Activated CD4-positive, alpha-beta memory T cell treated with anti-CD3 and anti-CD28 coated beads, Interleukin-2, amount 10 ng/mL, durations not matched to agents 7 days and 5 days (primary cell): ENCODE measurements at regions not wholly inside any gene's neighbourhood (a gene's known extent, or its start where the extent isn't known, plus 50 kb on each side); places are given as distances from the start of the nearest gene placed in this dataset.

ENCODE experiments used
- CTCF ChIA-PET: fragments of 350-600 bp; sonication (Branson Sonifier 250); formaldehyde crosslinking; loops from one replicate; lab custom pipeline; 2021; ENCODE audit warnings: antibody characterized with exemption, inconsistent platforms; lab: Charles Lee
- POLR2A ChIA-PET: fragments of 350-600 bp; sonication (Branson Sonifier 250); formaldehyde crosslinking; loops from one replicate; lab custom pipeline; 2021; ENCODE audit warnings: antibody characterized with exemption; lab: Charles Lee
- DNase-seq: peaks from one replicate; pipeline ENCODE4 v3.0.0-alpha.2; 2020
- H3K27ac Mint-ChIP-seq: one replicate; pipeline ENCODE4 v1.8.0; 2021; ENCODE audit warnings: mild to moderate bottlenecking, mixed read lengths
- H3K27me3 Mint-ChIP-seq: one replicate; pipeline ENCODE4 v1.8.0; 2021; ENCODE audit warnings: mixed read lengths
- H3K36me3 Mint-ChIP-seq: one replicate; pipeline ENCODE4 v1.8.0; 2021; ENCODE audit warnings: low read depth, mixed read lengths
- H3K4me1 Mint-ChIP-seq: one replicate; pipeline ENCODE4 v1.8.0; 2021; ENCODE audit warnings: mixed read lengths
- H3K4me3 Mint-ChIP-seq: one replicate; pipeline ENCODE4 v1.8.0; 2021; ENCODE audit warnings: mild to moderate bottlenecking, mixed read lengths
- H3K9me3 Mint-ChIP-seq: one replicate; pipeline ENCODE4 v1.8.0; 2021; ENCODE audit warnings: mixed read lengths

DNA sequence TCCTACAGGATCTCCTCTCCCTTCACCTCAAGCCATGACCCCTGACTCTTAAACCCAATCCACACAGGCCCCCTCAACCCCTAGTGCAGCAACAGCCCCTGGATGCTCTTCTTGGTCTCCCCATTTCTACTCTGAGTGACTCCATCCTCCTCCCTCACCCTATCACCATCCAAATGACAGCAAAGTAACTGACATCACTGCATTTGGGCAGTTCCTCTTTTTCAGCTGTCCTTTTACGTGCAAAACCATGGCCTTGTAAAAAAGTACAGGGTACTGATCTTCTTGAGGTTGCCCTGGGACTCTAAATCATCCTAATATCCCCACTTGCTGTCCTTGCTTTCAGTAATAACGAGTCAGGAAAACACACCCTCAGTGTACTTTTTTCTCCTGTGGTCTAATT, 454.9 kb downstream of the ADRA2A start:
- no peak for DNase-seq
- ChIA-PET CTCF (no interaction called here), POLR2A (no interaction called here)
- no peak overlapping the region for H3K4me3 Mint-ChIP-seq
- H3K4me1 Mint-ChIP-seq, result no peaks in the 10 kb centered on the region
- H3K27me3 Mint-ChIP-seq, result peaks cover 2% of the 10 kb centered on the region
- H3K36me3 Mint-ChIP-seq, result no peaks in the 10 kb centered on the region
- H3K27ac Mint-ChIP-seq, result no peak overlapping the region
- H3K9me3 Mint-ChIP-seq, result no peaks in the 10 kb centered on the region

DNA sequence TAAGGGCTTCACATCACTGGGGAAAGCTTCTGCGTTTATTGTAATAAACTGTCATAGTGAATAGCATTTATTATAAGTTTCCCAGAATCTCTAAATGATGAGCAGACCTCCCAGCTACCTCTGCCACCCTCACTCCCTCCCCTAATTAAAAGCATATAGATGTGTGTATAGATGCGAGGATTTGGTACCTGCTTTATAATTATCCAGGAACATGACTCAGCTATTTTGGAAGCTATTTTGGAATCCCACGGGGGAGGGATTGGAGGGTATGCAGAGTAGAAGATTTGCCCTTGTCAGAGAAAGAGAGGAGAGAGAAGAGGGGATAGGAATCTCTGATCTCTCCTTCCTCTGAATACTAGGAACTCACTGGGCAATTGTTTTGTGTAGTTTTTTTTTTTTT, 455.3 kb downstream of the ADRA2A start:
- no peaks in the 10 kb centered on the region for H3K9me3 Mint-ChIP-seq
- no peak overlapping the region for H3K27ac Mint-ChIP-seq
- DNase-seq, result no peak
- ChIA-PET CTCF (no interaction called here), POLR2A (no interaction called here)
- H3K36me3 Mint-ChIP-seq, result no peaks in the 10 kb centered on the region
- H3K4me3 Mint-ChIP-seq, result no peak overlapping the region
- H3K4me1 Mint-ChIP-seq, result no peaks in the 10 kb centered on the region
- peaks cover 2% of the 10 kb centered on the region for H3K27me3 Mint-ChIP-seq

DNA sequence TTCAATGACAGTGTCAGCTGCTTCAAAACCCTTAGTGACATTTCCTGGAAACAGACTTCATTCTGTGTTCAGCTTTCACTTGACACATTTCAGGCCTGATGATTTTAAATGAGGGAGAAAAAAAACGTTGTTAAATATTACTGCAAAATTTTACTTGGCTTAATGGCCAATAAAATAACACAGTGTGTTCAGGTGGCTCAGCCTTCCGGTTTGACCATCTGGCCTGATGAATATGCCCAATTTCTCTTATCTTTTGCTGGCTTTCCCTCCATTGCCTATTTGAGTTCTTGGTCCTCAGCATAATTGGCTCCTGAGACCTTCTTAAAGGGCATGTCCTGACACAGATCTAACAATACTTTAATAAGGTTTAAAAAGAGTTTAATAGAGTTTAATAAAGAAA, 462.4 kb downstream of the ADRA2A start:
- DNase-seq, result no peak
- Mint-ChIP-seq H3K4me1 (no peaks in the 10 kb centered on the region), H3K36me3 (no peaks in the 10 kb centered on the region), H3K27me3 (no peaks in the 10 kb centered on the region), H3K9me3 (no peaks in the 10 kb centered on the region), H3K4me3 (no peak overlapping the region), H3K27ac (no peak overlapping the region)
- CTCF ChIA-PET, result no interaction called here
- POLR2A ChIA-PET, result no interaction called here

DNA sequence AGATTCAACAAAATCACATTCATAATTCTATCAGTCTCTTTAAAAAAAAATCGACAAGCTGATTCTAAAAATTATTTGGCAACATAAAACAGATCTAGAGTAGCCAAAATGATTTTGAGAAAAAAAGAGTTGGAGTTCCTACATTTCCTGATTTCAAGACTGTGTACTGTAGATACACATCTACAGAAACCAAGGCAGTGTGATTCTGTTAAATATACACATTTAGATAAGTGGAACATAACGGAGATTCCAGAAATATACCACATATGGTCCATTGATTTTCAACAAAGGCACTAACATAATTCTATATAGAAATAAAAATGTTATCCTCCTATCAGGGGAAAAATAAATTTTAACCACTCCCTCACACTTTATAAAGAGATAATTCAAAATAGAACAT, 467.0 kb downstream of the ADRA2A start:
- ChIA-PET POLR2A (no interaction called here), CTCF (no interaction called here)
- no peaks in the 10 kb centered on the region for H3K4me1 Mint-ChIP-seq

DNA sequence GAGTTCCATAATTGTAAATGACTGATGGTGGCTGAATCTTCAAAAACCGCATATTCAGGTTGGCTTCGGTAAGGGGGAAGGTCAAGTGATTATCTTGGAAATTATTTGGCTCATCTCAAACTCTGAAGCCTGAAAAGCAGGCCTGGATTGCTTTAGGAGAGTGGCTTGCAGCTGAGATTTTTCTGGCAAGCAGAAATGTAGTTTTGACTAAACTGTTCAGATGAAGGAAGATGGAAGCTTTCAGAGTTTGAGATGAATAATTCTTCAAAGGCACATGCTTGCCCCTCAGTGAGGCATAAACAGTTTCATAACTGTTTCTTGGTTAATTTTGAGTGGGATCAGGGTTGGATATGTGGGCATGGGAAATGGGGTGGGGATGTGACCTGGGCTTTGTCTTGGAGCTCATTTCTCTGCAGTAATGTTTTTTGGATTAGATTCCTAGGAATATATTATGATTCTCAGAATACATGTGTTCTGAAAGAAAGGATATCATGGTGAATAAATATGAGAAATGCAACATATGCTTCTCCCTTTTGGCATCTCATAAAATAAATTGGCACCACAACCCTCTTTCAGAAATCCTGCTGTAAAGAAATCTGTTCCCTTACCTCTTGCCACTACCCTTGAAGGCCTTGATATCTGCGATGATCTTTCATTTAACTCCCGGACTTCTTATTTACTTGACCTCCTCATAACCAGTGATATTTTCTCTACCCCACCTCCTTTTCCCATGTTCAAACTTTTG, 469.2 kb downstream of the ADRA2A start:
- Mint-ChIP-seq H3K4me1 (no peaks in the 10 kb centered on the region), H3K27me3 (no peaks in the 10 kb centered on the region), H3K27ac (no peak overlapping the region), H3K9me3 (no peaks in the 10 kb centered on the region), H3K4me3 (no peak overlapping the region), H3K36me3 (no peaks in the 10 kb centered on the region)
- DNase-seq, result no peak
- CTCF ChIA-PET, result no interaction called here
- POLR2A ChIA-PET, result no interaction called here

More for the DNA sequence above, 467.0 kb downstream of the ADRA2A start:
- Mint-ChIP-seq H3K9me3 (no peaks in the 10 kb centered on the region), H3K36me3 (no peaks in the 10 kb centered on the region), H3K27me3 (no peaks in the 10 kb centered on the region), H3K4me3 (no peak overlapping the region), H3K27ac (no peak overlapping the region)
- no peak for DNase-seq

DNA sequence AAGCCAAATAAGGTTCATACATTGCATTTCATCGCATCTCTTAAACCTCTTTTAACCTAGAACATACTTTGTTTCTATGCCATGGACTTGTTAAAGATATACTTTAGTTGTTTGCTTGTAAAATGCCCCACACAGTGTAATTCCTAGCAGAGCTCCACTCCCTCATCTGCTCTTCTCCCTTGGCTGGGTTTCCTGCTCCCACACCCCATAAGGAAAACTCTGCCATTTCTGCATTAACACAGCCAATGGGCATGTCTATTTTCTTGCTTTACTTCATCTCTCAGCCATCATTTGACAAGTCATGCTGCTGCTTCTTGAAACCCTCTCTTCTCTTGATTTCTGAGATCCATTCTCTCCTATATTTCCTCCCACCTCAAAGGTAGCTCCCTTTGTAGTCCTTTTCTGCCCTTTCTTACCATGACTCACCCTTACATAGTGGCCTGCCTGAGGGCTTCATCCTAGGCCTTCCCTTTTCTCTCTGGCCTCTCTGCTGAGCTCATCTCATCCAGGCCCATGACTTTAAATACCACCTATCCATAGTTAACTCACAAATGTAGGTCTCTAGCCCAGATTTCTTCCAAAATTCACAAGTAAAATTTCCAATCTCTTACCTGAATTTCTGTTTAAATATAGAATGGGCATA, 471.4 kb downstream of the ADRA2A start:
- ChIA-PET POLR2A (no interaction called here), CTCF (no interaction called here)
- no peaks in the 10 kb centered on the region for H3K4me1 Mint-ChIP-seq
- H3K27me3 Mint-ChIP-seq, result no peaks in the 10 kb centered on the region
- no peak overlapping the region for H3K4me3 Mint-ChIP-seq
- H3K36me3 Mint-ChIP-seq, result no peaks in the 10 kb centered on the region
- H3K9me3 Mint-ChIP-seq, result no peaks in the 10 kb centered on the region
- no peak for DNase-seq
- H3K27ac Mint-ChIP-seq, result no peak overlapping the region

DNA sequence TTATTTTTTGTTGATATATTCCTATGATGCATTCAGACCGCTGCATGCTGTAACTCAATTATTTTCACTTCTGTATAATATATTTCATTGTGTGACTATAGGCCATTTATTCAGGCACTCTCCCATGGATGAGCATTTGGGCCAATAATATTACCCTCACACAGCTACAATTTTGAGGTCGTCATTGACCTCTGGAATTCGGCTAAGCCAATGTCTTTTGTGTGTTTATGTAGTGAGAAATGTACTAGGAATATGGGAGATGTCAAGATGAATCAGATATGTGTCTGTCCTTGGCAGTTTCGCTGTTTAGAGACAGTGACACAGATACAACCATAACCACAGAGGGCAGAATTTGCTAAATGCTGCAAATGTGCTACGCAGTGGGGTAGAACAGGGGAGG, 474.2 kb downstream of the ADRA2A start:
- no peaks in the 10 kb centered on the region for H3K4me1 Mint-ChIP-seq
- CTCF ChIA-PET, result no interaction called here
- H3K36me3 Mint-ChIP-seq, result no peaks in the 10 kb centered on the region
- no peak for DNase-seq
- no peaks in the 10 kb centered on the region for H3K27me3 Mint-ChIP-seq
- POLR2A ChIA-PET, result no interaction called here
- no peak overlapping the region for H3K4me3 Mint-ChIP-seq
- no peaks in the 10 kb centered on the region for H3K9me3 Mint-ChIP-seq
- no peak overlapping the region for H3K27ac Mint-ChIP-seq

DNA sequence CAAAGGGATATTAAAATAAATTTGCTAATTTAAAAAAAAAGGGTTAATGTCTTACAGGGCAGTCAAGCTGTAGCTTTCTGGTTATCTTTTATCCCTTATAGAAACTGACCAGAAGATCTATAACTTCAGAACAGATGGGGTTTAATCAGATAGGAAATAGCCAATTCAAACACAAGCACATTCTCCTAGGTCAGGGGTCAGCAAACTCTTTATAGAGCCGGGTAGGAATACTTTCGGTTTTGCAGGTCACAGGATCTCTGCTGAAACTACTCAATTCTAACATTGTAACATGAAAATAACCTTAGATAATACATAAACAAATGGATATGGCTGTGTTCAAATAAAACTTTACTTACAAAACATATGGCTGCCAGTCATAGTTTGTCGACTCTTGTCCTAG, 479.8 kb downstream of the ADRA2A start:
- ChIA-PET CTCF (no interaction called here), POLR2A (no interaction called here)
- Mint-ChIP-seq H3K36me3 (no peaks in the 10 kb centered on the region), H3K4me1 (no peaks in the 10 kb centered on the region), H3K27me3 (no peaks in the 10 kb centered on the region), H3K9me3 (no peaks in the 10 kb centered on the region), H3K4me3 (no peak overlapping the region), H3K27ac (no peak overlapping the region)
- DNase-seq, result no peak

DNA sequence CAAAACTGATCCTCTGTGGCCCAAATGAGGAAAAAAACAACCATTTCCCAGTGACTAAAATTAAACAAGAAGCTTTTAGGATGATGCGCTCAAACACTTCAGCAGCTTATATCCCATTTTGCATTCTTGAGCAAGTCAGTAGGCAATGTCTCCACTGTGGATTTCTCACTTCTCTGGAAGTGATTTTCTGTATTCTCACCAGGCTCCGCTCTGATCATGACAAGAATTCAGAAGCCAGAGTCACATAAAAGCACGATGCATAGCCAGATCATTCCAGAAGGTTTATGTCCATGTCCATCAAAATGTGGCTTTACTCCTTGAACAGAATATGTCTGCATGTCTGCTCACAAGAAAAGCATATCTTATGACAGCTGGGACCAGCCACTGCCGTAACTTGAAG, 481.4 kb downstream of the ADRA2A start:
- H3K36me3 Mint-ChIP-seq, result no peaks in the 10 kb centered on the region

DNA sequence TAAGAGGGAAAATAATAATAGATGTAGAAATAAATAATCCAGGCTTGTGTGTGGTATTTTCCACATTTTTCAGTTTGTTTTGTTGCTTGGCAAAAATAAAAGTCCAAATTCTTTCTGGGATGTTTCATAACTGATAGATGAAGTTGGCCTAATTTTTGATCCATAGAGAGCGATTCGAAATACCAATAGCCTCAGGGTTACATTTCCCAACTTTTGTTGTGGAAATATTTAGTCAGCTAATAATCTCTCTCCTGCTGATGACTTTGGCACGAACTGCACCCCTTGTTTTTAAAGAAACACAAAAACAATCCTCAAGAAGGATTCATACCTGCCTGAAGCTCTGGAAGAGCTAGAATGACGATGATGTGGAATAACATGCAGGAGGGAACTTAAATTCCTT, 483.2 kb downstream of the ADRA2A start:
- Mint-ChIP-seq H3K4me1 (no peaks in the 10 kb centered on the region), H3K4me3 (no peak overlapping the region), H3K27me3 (no peaks in the 10 kb centered on the region), H3K9me3 (no peaks in the 10 kb centered on the region), H3K27ac (no peak overlapping the region), H3K36me3 (no peaks in the 10 kb centered on the region)
- DNase-seq, result no peak
- POLR2A ChIA-PET, result no interaction called here
- CTCF ChIA-PET, result no interaction called here

More for the DNA sequence above, 481.4 kb downstream of the ADRA2A start:
- H3K9me3 Mint-ChIP-seq, result no peaks in the 10 kb centered on the region
- DNase-seq, result no peak
- H3K27me3 Mint-ChIP-seq, result no peaks in the 10 kb centered on the region
- no peak overlapping the region for H3K4me3 Mint-ChIP-seq
- POLR2A ChIA-PET, result no interaction called here
- H3K27ac Mint-ChIP-seq, result no peak overlapping the region
- H3K4me1 Mint-ChIP-seq, result no peaks in the 10 kb centered on the region
- CTCF ChIA-PET, result no interaction called here

DNA sequence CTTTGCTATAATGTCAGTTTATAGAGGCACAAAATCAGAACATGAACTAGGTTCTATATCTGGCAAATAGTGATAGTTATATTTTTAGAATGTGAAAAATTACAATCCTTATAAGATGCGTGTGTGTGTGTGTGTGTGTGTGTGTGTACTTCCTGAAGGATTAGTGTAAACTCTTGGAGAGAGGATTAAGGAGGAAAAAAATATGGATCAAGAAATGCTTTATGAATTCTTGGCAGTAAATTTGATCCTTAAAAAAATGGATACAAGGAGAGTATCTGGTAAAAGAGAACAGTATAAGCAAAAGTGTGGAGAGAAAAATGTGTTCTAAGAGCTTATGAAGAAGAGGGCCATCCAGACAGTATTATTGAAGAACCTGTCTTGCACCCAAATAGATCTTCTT, 484.3 kb downstream of the ADRA2A start:
- ChIA-PET POLR2A (no interaction called here), CTCF (no interaction called here)
- Mint-ChIP-seq H3K36me3 (no peaks in the 10 kb centered on the region), H3K27me3 (no peaks in the 10 kb centered on the region), H3K9me3 (no peaks in the 10 kb centered on the region), H3K4me3 (no peak overlapping the region), H3K4me1 (no peaks in the 10 kb centered on the region), H3K27ac (no peak overlapping the region)
- no peak for DNase-seq

DNA sequence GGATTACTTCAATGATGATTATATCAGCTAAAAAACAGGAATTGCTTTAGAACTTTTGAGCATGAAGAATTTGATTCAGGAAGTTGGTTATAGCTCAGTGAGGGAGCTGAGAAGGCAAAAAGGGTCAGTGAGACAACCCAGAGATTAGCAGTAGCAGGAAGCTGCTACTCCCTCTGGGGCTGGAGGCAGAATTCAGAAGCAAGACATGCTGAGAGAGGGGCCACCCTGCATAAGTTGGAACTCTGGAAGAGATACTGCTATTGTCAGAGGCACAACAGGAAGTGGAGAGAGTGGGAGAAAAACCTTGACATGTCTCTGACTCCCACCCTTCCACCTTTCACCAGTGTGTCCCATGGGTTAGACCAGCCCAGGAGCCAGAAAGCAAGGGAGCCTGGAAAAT, 488.7 kb downstream of the ADRA2A start:
- Mint-ChIP-seq H3K27me3 (no peaks in the 10 kb centered on the region), H3K36me3 (no peaks in the 10 kb centered on the region), H3K27ac (no peak overlapping the region), H3K4me1 (no peaks in the 10 kb centered on the region), H3K9me3 (no peaks in the 10 kb centered on the region), H3K4me3 (no peak overlapping the region)
- ChIA-PET CTCF (no interaction called here), POLR2A (no interaction called here)
- DNase-seq, result no peak

DNA sequence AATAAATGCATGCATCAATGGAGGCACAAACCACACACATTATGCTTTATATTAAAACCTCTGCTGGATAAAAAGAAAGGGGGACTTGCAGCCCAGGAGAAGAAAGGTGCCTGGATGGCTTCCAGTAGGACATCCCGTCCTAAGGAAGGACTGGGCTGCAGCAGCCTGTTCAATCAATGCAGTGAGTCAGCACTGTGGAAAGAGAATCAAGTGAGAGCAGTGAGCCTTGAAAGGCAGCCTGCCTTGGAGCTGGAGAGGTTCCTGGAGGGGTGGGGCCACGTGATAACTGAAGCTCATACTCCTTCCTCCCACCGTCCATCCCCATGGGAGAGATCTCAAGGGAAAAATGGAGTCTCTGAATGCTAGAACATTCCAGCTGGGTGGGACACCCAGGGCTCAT, 501.2 kb downstream of the ADRA2A start:
- no peaks in the 10 kb centered on the region for H3K4me1 Mint-ChIP-seq
- DNase-seq, result no peak
- H3K36me3 Mint-ChIP-seq, result no peaks in the 10 kb centered on the region
- H3K9me3 Mint-ChIP-seq, result no peaks in the 10 kb centered on the region
- POLR2A ChIA-PET, result no interaction called here
- no peak overlapping the region for H3K27ac Mint-ChIP-seq
- H3K4me3 Mint-ChIP-seq, result no peak overlapping the region
- H3K27me3 Mint-ChIP-seq, result no peaks in the 10 kb centered on the region
- CTCF ChIA-PET, result no interaction called here

DNA sequence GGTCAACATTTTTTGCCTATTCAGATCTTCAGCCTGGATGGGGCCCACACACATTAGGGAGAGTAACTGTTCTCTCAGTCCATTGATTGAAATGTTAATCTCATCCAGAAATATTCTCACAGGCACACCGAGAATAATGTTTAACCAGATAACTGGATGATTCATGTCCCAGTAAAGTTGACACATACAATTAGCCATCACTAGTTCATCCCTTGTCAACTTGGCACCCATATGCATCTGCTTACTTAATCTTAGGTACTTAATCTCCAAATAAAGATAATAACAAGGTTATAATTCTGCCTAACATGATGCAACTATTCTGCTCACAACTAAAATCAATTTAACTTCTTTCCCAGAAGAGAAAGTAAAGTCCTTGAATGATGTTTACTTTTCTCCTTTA, 502.6 kb downstream of the ADRA2A start:
- no peaks in the 10 kb centered on the region for H3K27me3 Mint-ChIP-seq
- no peaks in the 10 kb centered on the region for H3K36me3 Mint-ChIP-seq
- no peak for DNase-seq
- no peaks in the 10 kb centered on the region for H3K9me3 Mint-ChIP-seq
- CTCF ChIA-PET, result no interaction called here
- H3K4me1 Mint-ChIP-seq, result no peaks in the 10 kb centered on the region
- POLR2A ChIA-PET, result no interaction called here
- no peak overlapping the region for H3K27ac Mint-ChIP-seq
- no peak overlapping the region for H3K4me3 Mint-ChIP-seq
